Breast epithelium (tissue), 3 donors: ENCODE measurements at regions not wholly inside any gene's neighbourhood (a gene's known extent, or its start where the extent isn't known, plus 50 kb on each side); places are given as distances from the start of the nearest gene placed in this dataset.
"Not testable (repeated sequence)": the region's sequence is repeated elsewhere in the genome, so short reads cannot be mapped to it uniquely, and the experiment has no call there.

Source experiments
- CTCF ChIP-seq, 3 donors: fragments of 450-650 bp; IDR thresholded peaks; one replicate each; pipeline ENCODE4 v1.5.1; 2016 to 2017; ENCODE audit warnings: antibody characterized with exemption in 3 of 3, mild to moderate bottlenecking in 3 of 3, moderate library complexity in 3 of 3
- POLR2A ChIP-seq: fragments of 450-650 bp; IDR thresholded peaks from one replicate; pipeline ENCODE4 v1.6.1; 2016; ENCODE audit warnings: antibody characterized with exemption, mild to moderate bottlenecking, moderate library complexity
- POLR2AphosphoS5 ChIP-seq, 3 donors: sonication (generic); formaldehyde crosslinking; IDR thresholded peaks; one replicate each; pipeline ENCODE4 v1.6.1; 2017; ENCODE audit warnings: antibody characterized with exemption in 3 of 3

- TF ChIP-seq CTCF (IDR thresholded peaks at IDR 0.05); POLR2AphosphoS5 (IDR thresholded peaks at IDR 0.05); POLR2A: not testable (repeated sequence)
Observed at GRCh38 chr9:39483073-39483472, 127.6 kb downstream of the SPATA31A1 start.
